Effector CD4-positive, alpha-beta T cell (primary cell): ENCODE measurements at regions not wholly inside any gene's neighbourhood (a gene's known extent, or its start where the extent isn't known, plus 50 kb on each side); places are given as distances from the start of the nearest gene placed in this dataset.

Experiments used
- DNase-seq: peaks from one replicate; pipeline ENCODE4 v3.0.0-alpha.2; 2020

DNA sequence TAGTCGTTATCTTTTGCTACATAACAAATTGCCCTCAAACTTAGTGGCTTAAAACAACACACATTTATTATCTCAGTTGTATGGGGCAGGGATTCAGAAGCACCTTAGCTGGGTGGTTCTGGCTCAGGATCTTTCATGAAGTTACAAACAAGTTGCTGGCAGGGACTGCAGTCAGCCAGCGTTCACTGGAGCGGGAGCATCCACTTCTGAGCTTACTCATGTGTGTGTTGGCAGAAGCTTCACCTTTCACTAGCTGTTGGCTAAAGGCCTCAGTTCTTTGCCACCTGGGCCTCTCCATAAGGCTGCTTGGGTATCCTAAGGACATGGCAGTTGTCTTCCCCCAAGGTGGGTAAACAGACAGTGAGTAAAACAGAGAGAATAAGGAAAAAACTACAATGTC, 365.7 kb downstream of the RPS29 start:
- DNase-seq: no peak

DNA sequence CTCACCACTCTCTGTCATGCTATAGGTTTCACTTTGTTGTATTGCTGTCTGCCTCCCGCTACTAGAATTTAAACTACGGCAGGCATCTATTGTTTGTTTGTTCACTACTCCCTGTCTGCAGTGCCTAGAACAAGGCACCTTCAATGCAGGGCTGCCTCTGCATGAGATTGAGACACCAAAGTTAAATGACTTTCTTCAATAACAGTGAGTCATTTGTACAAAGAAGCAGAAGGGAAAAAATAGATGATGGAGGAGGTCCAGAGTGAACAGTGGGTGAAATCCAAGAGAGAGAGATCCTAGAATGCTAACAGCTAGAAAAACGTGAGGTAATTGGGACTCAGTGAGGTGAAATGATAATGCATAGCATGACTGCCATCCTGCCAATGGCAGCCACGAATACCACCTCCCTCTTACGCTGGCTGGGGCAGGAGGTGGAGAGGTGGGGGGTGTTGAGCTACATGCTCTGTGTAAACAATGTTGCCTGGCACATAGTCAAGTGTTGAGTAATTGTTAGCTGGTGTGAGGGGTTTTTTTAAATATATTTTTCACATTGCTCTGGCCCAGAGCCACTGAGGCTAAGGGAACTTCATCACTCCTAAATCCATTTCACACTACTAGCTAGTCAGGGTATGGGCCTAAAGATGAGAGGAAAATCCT, 367.6 kb downstream of the RPS29 start:
- no peak for DNase-seq

DNA sequence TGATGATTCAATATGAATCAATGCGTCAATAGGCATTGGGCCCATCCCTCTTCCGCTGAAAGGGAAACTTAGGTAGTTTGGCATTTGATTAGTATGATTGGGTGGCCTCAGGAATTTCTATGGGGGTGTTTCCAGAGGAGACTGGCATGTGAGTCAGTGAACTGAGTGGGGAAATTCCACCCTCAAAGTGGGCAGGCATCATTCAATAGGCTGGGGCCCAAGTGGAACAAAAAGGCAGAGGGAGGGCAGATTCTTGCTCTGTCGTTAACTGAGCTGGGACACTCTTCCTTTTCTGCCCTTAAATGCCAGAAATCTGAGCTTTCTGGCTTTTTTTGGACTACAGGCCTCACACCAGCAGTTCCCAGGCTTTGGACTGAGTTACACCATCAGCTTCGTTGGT, 373.5 kb downstream of the RPS29 start:
- DNase-seq: no peak

GRCh38 chr14:49209416-49209815, 376.8 kb downstream of the RPS29 start:
- DNase-seq: no peak

GRCh38 chr14:49206828-49207227, 379.4 kb downstream of the RPS29 start:
- DNase-seq: no peak

DNA sequence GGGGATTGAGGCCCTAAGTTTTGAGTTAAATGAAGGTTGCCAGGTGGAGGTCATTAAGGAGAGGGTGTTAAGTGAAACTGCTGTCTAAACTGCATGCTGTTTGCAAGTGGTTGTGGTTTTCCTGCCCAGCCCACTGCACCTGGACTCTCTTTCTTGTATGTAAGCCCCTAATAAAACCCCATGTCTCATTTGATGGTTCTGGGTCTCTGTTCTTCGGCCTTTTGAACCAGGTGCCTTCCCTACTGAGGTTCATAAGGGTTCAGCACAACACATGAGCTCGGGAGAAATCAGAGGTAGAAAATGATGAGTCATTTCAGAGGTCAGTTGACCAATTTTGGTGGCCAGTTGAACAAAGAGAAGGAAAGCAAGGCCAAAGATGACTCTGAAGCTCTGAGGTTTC, 382.5 kb downstream of the RPS29 start:
- DNase-seq: no peak

GRCh38 chr14:49199159-49199558, 387.0 kb downstream of the RPS29 start:
- no peak for DNase-seq

GRCh38 chr14:49196327-49196726, 389.9 kb downstream of the RPS29 start:
- DNase-seq: no peak

- no peak for DNase-seq
These were observed 392.1 kb downstream of the RPS29 start for GRCh38 chr14:49194067-49194466.

- no peak for DNase-seq
These were observed 392.7 kb downstream of the RPS29 start for GRCh38 chr14:49193332-49194065.

- DNase-seq: no peak
These were observed 394.8 kb downstream of the RPS29 start for GRCh38 chr14:49191380-49191779.

DNA sequence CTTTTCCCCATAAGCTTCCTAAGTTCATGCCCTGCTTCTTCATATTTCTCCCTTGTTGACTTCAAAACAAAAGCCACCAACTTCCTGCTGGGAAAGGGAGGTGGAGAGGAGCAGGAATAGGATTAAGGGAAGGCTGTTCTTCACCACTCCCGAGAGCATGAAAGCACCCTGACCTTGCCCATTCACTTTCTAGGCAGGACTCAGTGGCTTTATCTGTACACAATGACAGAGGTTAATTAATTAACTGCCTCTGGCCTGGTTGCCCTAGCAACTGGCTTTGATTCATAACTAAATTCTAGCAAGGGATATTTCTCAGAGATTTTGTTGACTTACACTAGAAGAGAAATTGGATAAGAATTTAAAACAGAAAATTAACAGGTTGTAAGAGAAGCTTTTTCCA, 396.8 kb downstream of the RPS29 start:
- DNase-seq: no peak

GRCh38 chr14:49187799-49188198, 398.4 kb downstream of the RPS29 start:
- no peak for DNase-seq

- no peak for DNase-seq
These were observed 412.3 kb downstream of the RPS29 start for GRCh38 chr14:49173765-49174373.

GRCh38 chr14:49164074-49164473, 422.1 kb downstream of the RPS29 start:
- no peak for DNase-seq

DNA sequence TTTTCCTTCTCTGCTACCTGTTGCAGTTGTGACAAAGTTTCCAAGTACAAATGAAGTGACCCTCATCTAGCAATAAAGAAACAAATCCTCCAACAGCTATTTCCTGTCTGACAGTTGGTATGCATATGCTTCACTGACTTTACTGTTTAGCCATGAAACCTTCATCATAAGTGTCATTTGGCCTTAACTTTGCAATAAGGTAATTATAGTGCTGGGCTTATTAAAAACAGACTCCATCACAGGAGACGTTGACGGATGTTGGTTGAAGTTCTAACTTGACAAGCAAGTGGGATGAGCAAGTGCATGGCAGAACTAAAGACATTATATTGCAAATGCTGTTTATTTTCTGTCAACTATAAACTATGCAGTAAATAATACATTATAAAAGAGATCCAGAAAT, 425.2 kb downstream of the RPS29 start:
- no peak for DNase-seq

DNA sequence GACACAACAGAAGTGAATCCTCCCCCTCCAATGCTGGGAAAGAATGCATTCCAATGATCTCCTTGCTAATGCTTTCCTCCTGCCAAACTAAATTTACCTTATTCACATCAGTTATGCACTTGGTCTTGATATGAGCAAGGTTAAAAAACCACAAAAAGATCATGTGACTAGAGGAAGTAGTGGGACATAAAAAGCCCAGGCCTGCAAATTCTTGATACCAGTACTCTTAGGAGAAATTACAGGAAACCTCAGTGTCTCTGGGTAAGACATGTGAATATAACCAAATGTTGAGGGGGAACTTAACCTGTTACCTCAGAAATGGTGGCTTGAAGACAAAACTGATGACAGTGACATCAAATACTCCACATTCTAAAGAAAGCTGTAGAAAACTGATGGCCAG, 427.1 kb downstream of the RPS29 start:
- no peak for DNase-seq

- no peak for DNase-seq
These were observed 446.6 kb downstream of the RPS29 start for GRCh38 chr14:49139593-49139992.

DNA sequence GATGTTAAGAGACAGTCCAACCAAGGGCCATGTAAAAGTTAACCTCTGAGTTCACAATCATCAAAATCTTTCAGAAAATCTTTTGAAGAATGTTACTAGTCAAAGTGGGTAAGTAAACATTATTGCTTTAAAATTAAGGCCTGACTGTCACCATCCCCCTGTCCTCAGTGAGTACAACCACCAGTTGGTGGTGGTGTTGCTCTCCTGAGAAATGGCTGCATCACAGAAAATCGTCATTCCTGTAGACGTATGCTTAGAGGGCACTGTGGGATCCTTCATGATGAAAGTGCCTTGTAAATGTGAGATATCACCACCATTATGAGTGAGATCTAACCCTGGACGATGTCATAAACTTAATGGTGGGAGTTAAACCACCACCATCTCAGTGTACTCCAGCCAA, 451.2 kb downstream of the RPS29 start:
- DNase-seq: no peak

DNA sequence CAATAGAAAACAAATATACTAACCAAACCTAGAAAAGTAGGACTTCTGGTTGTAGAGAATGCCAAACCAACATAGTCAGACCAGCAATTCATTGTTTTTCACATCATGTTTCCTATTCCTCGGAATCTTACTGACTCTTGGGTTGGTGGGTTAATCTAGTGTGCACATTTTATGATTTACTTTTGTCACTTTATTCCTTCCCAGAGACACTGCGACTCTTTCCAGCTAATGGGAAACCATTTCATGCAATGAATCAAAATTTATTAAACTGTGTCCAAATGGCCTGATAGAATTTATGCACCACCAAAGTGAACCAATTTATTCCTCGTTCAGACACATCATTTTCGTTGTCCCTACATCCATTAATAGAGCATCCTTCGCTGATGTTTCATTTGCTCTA, 464.9 kb downstream of the RPS29 start:
- no peak for DNase-seq

- DNase-seq: no peak
These were observed 471.9 kb downstream of the RPS29 start for GRCh38 chr14:49114161-49114893.

DNA sequence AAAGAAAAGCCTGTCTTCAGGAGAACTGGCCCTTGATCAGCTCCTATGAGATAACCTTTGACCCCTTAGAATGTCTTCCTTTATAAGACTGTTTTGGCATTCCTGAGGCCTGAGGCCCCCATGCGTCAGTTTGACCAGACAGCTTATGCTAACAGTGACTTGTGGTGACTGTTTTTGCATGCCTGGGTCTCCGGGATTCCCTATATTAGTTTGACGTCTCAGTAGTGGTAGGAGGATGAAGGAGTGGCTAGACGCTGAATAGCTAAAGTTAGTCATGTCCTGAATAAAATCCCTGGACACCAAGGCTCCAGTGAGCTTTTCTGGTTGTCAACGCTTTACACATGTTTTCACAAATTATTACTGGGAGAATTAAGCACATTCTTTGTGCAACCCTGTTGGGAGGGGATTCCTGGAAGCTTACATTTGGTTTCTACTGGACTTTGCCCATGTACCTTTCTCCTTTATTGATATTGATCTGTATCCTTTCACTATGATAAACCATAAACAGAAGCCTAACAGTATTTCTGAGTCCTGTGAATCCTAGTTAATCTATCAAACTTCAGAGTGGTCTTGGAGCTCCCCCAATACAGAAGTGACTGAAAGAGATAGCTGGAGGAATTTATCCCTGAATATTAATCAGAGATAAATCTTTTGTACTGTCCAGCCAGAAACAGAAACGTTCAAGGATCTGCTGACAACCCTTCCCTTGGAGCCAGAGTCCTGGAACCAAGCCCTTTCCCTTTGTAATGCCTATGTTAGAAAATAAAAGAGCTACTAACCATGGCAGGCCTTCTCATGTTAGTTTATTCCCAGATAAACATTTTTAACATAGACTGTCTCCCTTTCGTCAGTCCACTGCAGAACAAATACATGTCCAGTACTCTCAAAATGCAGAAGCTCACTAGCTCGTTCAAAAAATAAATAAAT, 479.2 kb downstream of the RPS29 start:
- DNase-seq: no peak
